ENCODE measurements at regions not wholly inside any gene's neighbourhood (a gene's known extent, or its start where the extent isn't known, plus 50 kb on each side); places are given as distances from the start of the nearest gene placed in this dataset.

DNA sequence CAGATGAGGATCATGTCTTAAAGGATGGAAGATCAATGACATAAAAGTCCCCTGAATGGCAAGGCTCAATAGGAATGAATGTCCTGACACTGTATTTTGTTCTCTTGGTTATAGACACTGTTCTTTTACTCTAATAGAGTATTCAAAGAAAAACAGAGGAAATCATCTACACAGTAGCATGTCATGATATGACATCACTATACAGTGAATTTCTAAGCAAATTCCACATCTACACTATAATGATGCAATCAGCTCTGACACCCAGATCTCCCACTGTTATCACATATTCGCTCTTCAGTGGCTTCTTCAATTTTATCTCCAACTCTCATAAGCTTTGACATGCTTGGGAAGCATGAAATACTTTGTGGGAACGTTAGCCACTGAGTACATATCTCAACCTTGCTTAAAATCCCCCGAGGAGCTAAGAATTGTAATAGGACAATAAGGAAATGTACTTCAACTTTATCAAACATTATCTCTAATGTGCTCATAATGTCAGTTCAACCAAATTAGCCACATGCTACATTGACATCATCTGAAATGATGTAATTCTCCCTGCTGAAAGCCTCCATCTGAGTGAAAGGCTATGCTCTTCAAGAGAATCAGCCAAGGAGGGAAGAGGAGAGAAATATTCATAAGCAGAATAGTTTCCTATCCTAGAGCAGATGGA lies 139.6 kb upstream of the PTCHD1 start:
- TF ChIP-seq, protein P1, sequence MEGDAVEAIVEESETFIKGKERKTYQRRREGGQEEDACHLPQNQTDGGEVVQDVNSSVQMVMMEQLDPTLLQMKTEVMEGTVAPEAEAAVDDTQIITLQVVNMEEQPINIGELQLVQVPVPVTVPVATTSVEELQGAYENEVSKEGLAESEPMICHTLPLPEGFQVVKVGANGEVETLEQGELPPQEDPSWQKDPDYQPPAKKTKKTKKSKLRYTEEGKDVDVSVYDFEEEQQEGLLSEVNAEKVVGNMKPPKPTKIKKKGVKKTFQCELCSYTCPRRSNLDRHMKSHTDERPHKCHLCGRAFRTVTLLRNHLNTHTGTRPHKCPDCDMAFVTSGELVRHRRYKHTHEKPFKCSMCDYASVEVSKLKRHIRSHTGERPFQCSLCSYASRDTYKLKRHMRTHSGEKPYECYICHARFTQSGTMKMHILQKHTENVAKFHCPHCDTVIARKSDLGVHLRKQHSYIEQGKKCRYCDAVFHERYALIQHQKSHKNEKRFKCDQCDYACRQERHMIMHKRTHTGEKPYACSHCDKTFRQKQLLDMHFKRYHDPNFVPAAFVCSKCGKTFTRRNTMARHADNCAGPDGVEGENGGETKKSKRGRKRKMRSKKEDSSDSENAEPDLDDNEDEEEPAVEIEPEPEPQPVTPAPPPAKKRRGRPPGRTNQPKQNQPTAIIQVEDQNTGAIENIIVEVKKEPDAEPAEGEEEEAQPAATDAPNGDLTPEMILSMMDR (IDR thresholded peaks at IDR 0.05; ENCODE audit: insufficient read depth, low read length, poor library complexity, severe bottlenecking): no peak
- Histone ChIP-seq H3K36me3 (ENCODE audit: control insufficient read depth, insufficient read depth, low read length) (no peaks in the 10 kb centered on the region), H3K4me3 (ENCODE audit: low read depth, low read length) (no peak overlapping the region), H3K27me3 (ENCODE audit: control insufficient read depth, insufficient read depth, low read length) (no peaks in the 10 kb centered on the region)
- DNase-seq (ENCODE audit: low read depth): no peak

DNA sequence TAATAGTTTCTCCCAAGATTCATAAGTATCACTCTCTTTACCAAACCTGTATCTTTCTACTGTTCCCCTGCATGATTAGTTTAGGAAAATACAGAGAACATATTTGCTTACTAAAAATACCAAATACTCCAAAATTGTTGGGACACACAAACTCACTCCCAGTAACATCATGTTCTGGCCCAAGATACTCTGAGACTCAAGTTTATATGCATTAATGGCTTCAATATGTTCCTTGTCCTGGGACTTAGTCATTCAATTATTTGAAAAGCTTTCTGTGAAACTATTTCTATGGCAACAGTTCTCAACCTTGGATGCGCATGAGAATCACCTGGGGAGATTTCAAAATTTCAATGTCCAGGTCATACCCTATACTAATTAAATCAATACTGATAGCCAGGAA lies 138.9 kb upstream of the PTCHD1 start:
- H3K27me3 ChIP-seq (ENCODE audit: control insufficient read depth, insufficient read depth, low read length): no peaks in the 10 kb centered on the region
- TF ChIP-seq, protein P1 (IDR thresholded peaks at IDR 0.05; ENCODE audit: insufficient read depth, low read length, poor library complexity, severe bottlenecking): no peak
- no peak overlapping the region for H3K4me3 ChIP-seq (ENCODE audit: low read depth, low read length)
- no peaks in the 10 kb centered on the region for H3K36me3 ChIP-seq (ENCODE audit: control insufficient read depth, insufficient read depth, low read length)
- DNase-seq (ENCODE audit: low read depth): no peak

DNA sequence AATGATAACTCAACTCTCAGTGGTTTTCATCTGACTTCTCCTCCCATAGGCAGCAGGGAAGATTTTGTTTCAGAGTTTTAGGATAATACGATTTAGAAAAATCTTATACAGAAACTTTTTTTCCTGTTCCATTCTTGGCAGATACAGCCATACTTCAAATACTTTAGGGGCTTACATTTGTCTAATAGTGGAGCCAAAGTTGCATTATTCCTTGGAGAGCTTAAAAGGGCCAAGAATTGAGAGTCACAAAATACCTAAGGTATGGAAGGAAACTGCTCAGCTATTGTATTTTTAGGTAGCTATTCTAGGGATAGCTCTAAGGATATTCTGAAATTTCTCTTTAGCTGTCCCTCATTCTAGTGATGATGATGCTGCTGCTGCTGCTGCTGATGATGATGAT lies 132.9 kb upstream of the PTCHD1 start:
- H3K4me3 ChIP-seq (ENCODE audit: low read depth, low read length): no peak overlapping the region
- DNase-seq (ENCODE audit: low read depth): no peak
- H3K36me3 ChIP-seq (ENCODE audit: control insufficient read depth, insufficient read depth, low read length): no peaks in the 10 kb centered on the region
- TF ChIP-seq, protein P1 (IDR thresholded peaks at IDR 0.05; ENCODE audit: insufficient read depth, low read length, poor library complexity, severe bottlenecking): no peak
- H3K27me3 ChIP-seq (ENCODE audit: control insufficient read depth, insufficient read depth, low read length): no peaks in the 10 kb centered on the region

DNA sequence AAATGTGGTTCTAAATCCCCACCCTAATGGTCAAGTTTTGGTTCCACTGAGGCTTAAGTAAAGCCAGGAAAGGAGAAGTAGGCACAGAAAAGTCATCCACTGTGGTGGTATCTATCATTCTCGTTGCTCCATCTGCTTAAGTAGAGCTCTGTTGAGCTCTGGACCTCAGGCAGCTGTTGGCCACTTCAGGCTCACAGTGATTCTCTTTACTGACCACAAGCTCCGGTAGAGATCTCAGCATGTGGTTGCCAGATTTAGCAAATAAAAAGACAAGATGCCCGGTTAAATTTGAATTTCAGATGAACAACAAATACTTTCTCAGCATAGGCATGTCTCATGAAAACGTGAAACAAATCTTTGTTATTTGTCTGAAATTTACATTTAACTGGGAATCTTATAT lies 132.3 kb upstream of the PTCHD1 start:
- DNase-seq (ENCODE audit: low read depth): no peak
- TF ChIP-seq, protein P1 (IDR thresholded peaks at IDR 0.05; ENCODE audit: insufficient read depth, low read length, poor library complexity, severe bottlenecking): no peak
- H3K27me3 ChIP-seq (ENCODE audit: control insufficient read depth, insufficient read depth, low read length): no peaks in the 10 kb centered on the region
- H3K36me3 ChIP-seq (ENCODE audit: control insufficient read depth, insufficient read depth, low read length): no peaks in the 10 kb centered on the region
- H3K4me3 ChIP-seq (ENCODE audit: low read depth, low read length): no peak overlapping the region

DNA sequence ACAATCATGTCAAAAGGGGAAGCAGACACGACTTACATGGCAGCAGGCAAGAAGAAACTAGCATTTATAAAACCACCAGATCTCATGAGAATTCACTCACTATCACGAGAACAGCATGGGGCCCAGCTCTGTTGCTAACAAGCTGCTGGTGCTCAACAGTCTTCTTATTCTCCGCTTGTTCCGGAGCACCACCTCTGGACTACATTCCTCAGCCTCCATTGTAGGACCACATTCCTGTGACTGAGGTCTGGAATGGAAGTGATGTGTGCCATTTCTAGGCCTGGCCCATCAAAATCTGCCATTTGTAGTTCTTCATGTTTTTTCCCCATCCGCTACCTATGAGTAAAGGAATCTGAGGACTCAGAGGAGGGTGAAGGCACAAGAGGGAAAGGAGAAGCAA lies 111.5 kb upstream of the PTCHD1 start:
- Histone ChIP-seq H3K36me3 (ENCODE audit: control insufficient read depth, insufficient read depth, low read length) (no peaks in the 10 kb centered on the region), H3K4me3 (ENCODE audit: low read depth, low read length) (no peak overlapping the region), H3K27me3 (ENCODE audit: control insufficient read depth, insufficient read depth, low read length) (no peaks in the 10 kb centered on the region)
- DNase-seq (ENCODE audit: low read depth): no peak
- TF ChIP-seq, protein P1 (IDR thresholded peaks at IDR 0.05; ENCODE audit: insufficient read depth, low read length, poor library complexity, severe bottlenecking): no peak

DNA sequence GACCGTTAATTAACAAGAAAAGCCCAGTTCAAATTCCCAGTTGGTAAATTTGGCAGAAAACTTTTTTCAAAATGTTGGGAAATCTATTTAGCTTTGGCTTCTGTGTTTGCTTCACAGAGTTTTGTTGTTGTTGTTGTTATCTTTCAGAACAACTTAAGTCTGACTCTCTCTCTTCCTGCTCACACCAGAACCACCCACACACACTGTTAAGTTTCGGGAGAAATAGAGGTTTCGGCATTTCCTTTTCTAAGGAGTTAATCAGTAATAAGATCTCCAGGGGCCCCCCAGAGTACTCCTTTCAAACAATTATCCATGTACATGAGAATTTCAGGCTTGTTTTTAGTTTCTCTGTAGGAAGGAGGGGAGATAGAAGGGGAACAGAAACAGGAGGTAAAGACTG lies 106.2 kb upstream of the PTCHD1 start:
- no peaks in the 10 kb centered on the region for H3K27me3 ChIP-seq (ENCODE audit: control insufficient read depth, insufficient read depth, low read length)
- no peak for DNase-seq (ENCODE audit: low read depth)
- no peak overlapping the region for H3K4me3 ChIP-seq (ENCODE audit: low read depth, low read length)
- TF ChIP-seq, protein P1 (IDR thresholded peaks at IDR 0.05; ENCODE audit: insufficient read depth, low read length, poor library complexity, severe bottlenecking): no peak
- H3K36me3 ChIP-seq (ENCODE audit: control insufficient read depth, insufficient read depth, low read length): no peaks in the 10 kb centered on the region
